ENCODE measurements at regions not wholly inside any gene's neighbourhood (a gene's known extent, or its start where the extent isn't known, plus 50 kb on each side); places are given as distances from the start of the nearest gene placed in this dataset.
"Not testable (repeated sequence)": the region's sequence is repeated elsewhere in the genome, so short reads cannot be mapped to it uniquely, and the experiment has no call there.

DNA sequence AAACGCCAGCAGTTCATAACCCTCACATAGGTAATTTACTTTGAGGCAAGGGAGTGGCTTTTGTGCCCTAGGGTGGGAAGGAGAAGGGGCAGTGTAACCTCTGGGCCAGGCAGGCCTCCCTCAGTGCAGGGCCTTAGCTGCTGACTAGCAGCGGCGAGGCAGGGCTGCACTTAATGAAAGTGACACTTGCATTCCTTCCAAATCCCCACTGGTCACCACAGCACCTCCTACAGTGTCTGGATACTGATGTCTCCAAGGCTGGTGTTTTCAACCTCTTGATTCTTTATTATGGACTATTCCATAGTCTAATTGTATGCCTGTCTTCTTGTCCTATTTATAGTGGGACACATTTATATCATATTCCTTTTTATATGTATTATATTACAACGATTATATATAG is 152.7 kb downstream of the LY86 start:
- peaks cover 13% of the 10 kb centered on the region; the same call in 1 of the 2 replicates for H3K4me1 Mint-ChIP-seq (ENCODE audit: low read depth)
- TF ChIP-seq CTCF (IDR thresholded peaks at IDR 0.05) = no peak
- no peak overlapping the region for H3K4me3 Mint-ChIP-seq
- 0 out of 2 replicates have a peak, but pooled peaks cover 5% of the 10 kb centered on the region for H3K9me3 Mint-ChIP-seq
- no peak overlapping the region for H3K27ac Mint-ChIP-seq
- no peaks in the 10 kb centered on the region for H3K36me3 Mint-ChIP-seq (ENCODE audit: low read depth)
- H3K27me3 Mint-ChIP-seq (ENCODE audit: insufficient read depth) = peaks cover 13% of the 10 kb centered on the region
- no peak for DNase-seq

GRCh38 chr6:6742535-6742934 is 154.0 kb downstream of the LY86 start:
- no peaks in the 10 kb centered on the region for H3K36me3 Mint-ChIP-seq (ENCODE audit: low read depth)
- H3K27me3 Mint-ChIP-seq (ENCODE audit: insufficient read depth) = peaks cover 12% of the 10 kb centered on the region
- H3K4me1 Mint-ChIP-seq (ENCODE audit: low read depth) = peaks cover under 1% of the 10 kb centered on the region; the same call in 1 of the 2 replicates
- no peak overlapping the region for H3K4me3 Mint-ChIP-seq
- 0 out of 2 replicates have a peak, but pooled peaks cover 5% of the 10 kb centered on the region for H3K9me3 Mint-ChIP-seq
- no peak overlapping the region for H3K27ac Mint-ChIP-seq
- no peak for DNase-seq
- TF ChIP-seq CTCF (IDR thresholded peaks at IDR 0.05) = no peak

GRCh38 chr6:6744551-6744950 is 156.0 kb downstream of the LY86 start:
- no peak overlapping the region for H3K4me3 Mint-ChIP-seq
- H3K9me3 Mint-ChIP-seq = 0 out of 2 replicates have a peak, but pooled peaks cover 5% of the 10 kb centered on the region

DNA sequence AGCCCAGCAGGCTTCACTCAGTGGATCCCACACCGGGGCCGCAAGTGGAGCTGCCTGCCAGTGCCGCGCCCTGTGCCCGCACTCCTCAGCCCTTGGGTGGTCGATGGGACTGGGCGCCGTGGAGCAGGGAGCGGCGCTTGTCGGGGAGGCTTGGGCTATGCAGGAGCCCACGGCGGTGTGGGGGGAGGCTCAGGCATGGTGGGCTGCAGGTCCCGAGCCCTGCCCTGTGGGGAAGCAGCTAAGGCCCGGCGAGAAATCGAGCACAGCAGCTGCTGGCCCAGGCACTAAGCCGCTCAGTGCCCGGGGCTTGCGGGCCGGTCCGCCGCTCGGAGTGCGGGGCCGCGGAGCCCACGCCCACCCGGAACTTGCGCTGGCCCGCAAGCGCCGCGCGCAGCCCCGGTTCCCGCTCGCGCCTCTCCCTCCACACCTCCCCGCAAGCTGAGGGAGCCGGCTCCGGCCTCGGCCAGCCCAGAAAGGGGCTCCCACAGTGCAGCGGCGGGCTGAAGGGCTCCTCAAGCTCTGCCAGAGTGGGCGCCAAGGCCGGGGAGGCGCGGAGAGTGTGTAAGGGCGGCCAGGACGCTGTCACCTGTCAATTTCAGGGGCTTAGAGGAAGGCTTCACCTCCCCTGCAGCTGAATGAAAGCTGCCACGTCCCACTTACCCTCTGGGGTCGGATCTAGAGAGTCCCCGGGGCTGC is 157.3 kb downstream of the LY86 start:
- H3K27me3 Mint-ChIP-seq (ENCODE audit: insufficient read depth); H3K9me3 Mint-ChIP-seq; DNase-seq; H3K4me3 Mint-ChIP-seq; H3K27ac Mint-ChIP-seq; H3K36me3 Mint-ChIP-seq (ENCODE audit: low read depth): not testable (repeated sequence)
- H3K4me1 Mint-ChIP-seq (ENCODE audit: low read depth) = peaks cover 14% of the 10 kb centered on the region

More at GRCh38 chr6:6744551-6744950, 156.0 kb downstream of the LY86 start:
- Mint-ChIP-seq H3K36me3 (ENCODE audit: low read depth) (no peaks in the 10 kb centered on the region), H3K27me3 (ENCODE audit: insufficient read depth) (peaks cover 9% of the 10 kb centered on the region), H3K27ac (no peak overlapping the region), H3K4me1 (ENCODE audit: low read depth) (peaks cover 3% of the 10 kb centered on the region)
- no peak for TF ChIP-seq CTCF (IDR thresholded peaks at IDR 0.05)
- DNase-seq = no peak

GRCh38 chr6:6746333-6746969 is 157.9 kb downstream of the LY86 start:
- Mint-ChIP-seq H3K4me1 (ENCODE audit: low read depth) (peaks cover 19% of the 10 kb centered on the region), H3K27ac (no peak overlapping the region), H3K4me3 (no peak overlapping the region), H3K9me3 (0 out of 2 replicates have a peak, but pooled peaks cover 5% of the 10 kb centered on the region), H3K36me3 (ENCODE audit: low read depth) (no peaks in the 10 kb centered on the region), H3K27me3 (ENCODE audit: insufficient read depth) (peaks cover 2% of the 10 kb centered on the region)
- TF ChIP-seq CTCF (IDR thresholded peaks at IDR 0.05) = no peak
- no peak for DNase-seq

DNA sequence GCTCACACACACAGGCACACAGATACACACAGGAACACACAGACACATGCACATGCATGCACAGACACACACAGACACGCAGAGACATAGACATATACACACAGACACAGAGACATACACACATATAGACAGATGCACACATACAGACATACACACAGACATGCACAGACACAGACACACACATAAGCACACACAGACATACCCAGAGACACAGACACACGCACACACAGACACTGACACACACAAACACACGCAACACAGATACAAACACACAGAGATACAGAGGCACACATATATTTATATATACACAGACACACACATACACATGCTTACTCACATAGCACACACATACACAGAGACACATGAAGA is 158.4 kb downstream of the LY86 start:
- no peak for TF ChIP-seq CTCF (IDR thresholded peaks at IDR 0.05)
- no peaks in the 10 kb centered on the region for H3K36me3 Mint-ChIP-seq (ENCODE audit: low read depth)
- no peak overlapping the region for H3K4me3 Mint-ChIP-seq
- 0 out of 2 replicates have a peak, but pooled peaks cover 5% of the 10 kb centered on the region for H3K9me3 Mint-ChIP-seq
- H3K4me1 Mint-ChIP-seq (ENCODE audit: low read depth) = peaks cover 24% of the 10 kb centered on the region
- peaks cover 2% of the 10 kb centered on the region for H3K27me3 Mint-ChIP-seq (ENCODE audit: insufficient read depth)
- no peak overlapping the region for H3K27ac Mint-ChIP-seq
- DNase-seq = no peak

Measured in HFFc6 (cell line).